HG02759 (cell line): ENCODE measurements at regions not wholly inside any gene's neighbourhood (a gene's known extent, or its start where the extent isn't known, plus 50 kb on each side); places are given as distances from the start of the nearest gene placed in this dataset.
"Not testable (repeated sequence)": the region's sequence is repeated elsewhere in the genome, so short reads cannot be mapped to it uniquely, and the experiment has no call there.

Experiments used
- ATAC-seq: cut with Tn5 transposase; IDR thresholded peaks from one replicate; pipeline ENCODE4 v1.9.1; 2021; ENCODE audit warnings: mild to moderate bottlenecking, moderate library complexity; ENCODE audit not compliant: unreplicated experiment

GRCh38 chr3:177906126-177906511 lies 630.1 kb upstream of the KCNMB2 start:
- ATAC-seq = no peak

GRCh38 chr3:177906578-177907229 lies 629.5 kb upstream of the KCNMB2 start:
- no peak for ATAC-seq

DNA sequence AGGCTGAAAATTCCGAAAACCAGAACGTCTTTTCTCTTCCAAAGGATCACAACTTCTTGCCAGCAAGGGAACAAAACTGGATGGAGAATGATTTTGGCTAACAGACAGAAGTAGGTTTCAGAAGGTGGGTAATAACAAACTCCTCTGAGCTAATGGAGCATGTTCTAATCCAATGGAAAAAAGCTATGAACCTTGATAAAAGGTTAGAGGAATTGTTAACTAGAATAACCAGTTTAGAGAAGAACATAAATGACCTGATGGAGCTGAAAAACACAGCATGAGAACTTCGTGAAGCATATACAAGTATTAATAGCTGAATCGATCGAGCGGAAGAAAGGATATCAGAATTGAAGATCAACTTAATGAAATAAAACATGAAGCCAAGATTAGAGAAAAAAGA lies 626.7 kb upstream of the KCNMB2 start:
- ATAC-seq = not testable (repeated sequence)

DNA sequence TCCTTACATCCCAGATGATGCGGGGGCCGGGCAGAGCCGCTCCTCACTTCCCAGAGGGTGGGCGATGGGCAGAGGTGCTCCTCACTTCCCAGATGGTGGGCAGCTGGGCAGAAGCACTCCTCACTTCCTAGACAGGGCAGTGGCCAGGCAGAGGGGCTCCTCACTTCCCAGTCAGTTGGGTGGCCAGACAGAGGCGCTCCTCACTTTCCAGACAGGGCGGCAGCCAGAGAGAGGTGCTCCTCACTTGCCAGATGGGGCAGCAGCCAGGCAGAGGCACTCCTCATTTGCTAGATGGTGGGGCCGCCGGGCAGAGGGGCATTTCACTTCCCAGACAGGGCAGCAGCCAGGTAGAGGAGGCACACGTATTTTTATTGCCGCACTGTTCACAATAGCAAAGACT lies 622.0 kb upstream of the KCNMB2 start:
- no peak for ATAC-seq

- no peak for ATAC-seq
Measured at GRCh38 chr3:177916461-177916860, 619.8 kb upstream of the KCNMB2 start.

DNA sequence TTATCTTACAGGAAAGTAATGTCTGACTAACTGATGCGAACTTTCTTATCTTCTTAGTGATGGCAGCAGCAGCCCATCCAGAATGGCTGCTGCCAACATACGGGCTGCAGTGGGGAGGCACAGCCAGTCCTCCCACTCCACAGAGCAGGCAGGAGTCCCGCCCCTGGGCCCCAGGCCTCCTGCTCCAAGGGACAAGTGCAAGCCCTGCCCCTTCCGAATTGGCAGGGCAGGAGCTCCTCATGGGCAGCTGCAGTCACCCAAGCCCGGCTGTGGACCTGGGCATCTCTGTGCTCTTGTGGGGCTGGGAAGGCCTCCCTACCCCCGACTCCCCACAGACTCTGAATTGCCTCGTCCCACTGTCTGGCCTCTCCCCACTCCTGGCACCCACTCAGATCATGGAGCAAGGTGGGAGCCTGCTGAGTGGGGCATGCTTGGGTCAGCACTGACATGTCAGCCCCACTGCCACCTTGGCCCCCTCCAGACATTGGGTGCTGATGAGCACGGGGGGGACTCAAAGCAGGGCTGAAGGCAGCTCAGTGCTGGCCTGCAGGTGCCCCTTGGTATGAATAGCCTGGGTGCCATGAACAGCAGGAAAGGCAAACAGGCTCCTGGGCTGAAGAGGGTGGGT lies 618.9 kb upstream of the KCNMB2 start:
- ATAC-seq = no peak

DNA sequence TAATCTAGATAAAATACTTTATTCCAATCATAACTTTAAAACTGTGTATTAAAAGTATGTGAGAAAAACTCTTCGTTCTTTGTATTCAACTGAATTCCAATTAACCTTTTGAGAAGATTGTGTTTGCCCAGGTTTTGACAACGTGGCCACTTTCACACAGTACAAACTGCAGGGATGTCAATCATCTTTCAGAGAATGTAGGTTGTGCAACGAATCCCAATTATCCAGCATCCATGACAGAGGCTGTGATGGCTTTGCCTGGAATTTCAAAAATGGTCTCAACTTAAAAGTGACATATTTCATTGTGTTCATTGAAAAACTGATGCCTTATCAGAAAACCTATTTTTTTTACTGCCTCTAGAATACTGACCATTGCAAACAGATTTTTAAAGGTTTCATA lies 615.1 kb upstream of the KCNMB2 start:
- no peak for ATAC-seq

- ATAC-seq = no peak
Measured at GRCh38 chr3:177924261-177924660, 612.0 kb upstream of the KCNMB2 start.

GRCh38 chr3:177928172-177928873 lies 607.9 kb upstream of the KCNMB2 start:
- peak; percentile 63 for ATAC-seq

DNA sequence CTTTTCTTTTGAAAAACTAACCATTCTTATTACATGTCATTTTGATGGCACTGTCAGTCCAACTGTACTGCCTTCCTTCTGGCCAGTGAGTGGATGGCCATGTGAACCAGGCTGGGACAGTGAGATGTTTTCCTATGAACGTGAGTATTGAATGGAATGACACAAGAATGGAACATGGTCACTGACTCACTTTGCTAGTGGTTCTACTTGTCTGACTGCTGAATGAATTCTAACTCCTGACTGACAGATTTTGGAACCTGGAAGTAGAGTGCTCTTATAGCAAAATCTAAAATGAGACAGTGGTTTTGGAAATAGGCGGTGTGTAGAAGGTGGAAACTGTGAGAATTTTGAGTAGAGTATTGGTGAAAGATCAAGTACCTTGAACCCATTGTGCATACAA lies 606.9 kb upstream of the KCNMB2 start:
- ATAC-seq = no peak

DNA sequence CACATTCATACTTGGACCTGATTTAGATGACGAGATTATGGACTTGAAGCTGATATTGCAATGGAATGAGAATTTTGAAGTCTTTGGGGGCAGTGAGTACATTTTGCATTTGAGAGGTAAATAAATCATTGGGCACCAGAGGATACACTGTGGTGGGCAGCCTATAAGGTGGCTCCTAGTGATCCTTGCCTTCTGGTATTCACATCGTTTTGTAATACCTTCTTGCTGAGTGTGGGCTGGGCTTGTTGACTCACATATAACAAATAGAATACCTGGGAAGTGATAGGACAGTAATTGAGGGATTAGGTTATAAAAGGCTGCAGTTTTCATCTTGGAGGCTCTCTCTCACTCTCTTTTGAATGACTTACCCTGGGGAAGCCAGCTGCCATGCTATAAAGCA lies 605.5 kb upstream of the KCNMB2 start:
- no peak for ATAC-seq

- ATAC-seq = no peak
Measured at GRCh38 chr3:177931346-177931745, 604.9 kb upstream of the KCNMB2 start.

- no peak for ATAC-seq
Measured at GRCh38 chr3:177932346-177932745, 603.9 kb upstream of the KCNMB2 start.

- ATAC-seq = no peak
Measured at GRCh38 chr3:177932750-177933660, 603.2 kb upstream of the KCNMB2 start.

DNA sequence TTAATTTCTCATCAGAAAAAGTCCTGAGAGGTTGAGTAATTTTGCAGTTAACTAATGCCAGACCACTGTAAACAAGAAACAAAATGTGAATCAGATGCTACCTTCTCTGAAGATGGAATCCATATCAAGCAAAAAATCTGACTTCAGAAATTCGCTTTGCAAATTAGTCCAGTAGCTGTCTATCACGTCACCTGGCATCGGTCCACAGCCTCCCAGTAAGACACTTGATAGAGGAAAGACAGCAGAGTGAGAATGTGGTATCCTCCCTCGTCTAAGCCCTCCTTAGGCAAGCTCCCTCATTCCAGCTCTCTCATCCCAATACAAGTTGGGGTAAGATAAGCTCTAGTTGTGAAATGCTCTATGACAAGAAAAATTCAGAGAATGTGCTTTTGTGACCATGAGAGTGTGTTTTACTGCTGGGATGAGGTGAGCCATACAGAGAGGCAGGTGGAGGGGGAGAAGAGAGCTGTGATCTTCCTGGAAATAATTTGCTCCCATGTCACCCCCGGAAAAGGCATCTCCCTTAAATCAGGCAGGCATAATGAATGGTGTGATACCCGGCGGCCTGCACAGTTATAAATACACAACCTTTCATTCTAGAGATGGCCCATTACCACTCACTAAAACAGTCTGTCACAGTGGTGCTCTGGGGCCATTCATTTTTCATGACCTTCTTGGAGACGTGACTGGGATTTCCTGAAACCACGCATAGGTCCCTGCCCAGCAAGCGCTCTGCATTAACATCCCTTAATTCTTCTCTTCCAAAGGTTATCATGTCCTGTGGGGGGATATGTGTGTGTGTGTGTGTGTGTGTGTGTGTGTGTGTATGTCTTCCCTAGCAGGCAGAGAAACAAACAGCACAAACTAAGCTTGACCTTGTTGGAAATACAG lies 602.0 kb upstream of the KCNMB2 start:
- no peak for ATAC-seq

DNA sequence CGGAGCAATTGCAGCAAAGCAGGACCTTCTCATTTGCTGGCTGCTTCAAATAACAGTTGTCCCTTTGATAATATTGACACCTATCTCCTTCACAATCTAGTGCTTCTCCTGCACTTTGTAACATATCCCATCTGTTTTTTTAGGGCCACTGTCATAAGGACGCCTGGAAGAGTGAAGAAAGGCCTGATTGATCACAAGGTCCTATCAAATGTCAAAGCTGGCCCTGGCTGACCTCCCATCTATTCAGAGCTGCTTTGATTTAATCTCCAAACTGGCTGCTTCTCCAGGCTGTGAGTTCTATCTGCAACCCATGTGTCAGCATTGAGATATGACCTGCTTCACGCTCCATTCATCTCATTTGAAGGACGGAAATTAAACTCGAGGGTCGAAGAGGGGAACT lies 601.2 kb upstream of the KCNMB2 start:
- ATAC-seq = no peak

GRCh38 chr3:177936721-177937120 lies 599.5 kb upstream of the KCNMB2 start:
- no peak for ATAC-seq

- no peak for ATAC-seq
Measured at GRCh38 chr3:177942911-177943310, 593.3 kb upstream of the KCNMB2 start.

DNA sequence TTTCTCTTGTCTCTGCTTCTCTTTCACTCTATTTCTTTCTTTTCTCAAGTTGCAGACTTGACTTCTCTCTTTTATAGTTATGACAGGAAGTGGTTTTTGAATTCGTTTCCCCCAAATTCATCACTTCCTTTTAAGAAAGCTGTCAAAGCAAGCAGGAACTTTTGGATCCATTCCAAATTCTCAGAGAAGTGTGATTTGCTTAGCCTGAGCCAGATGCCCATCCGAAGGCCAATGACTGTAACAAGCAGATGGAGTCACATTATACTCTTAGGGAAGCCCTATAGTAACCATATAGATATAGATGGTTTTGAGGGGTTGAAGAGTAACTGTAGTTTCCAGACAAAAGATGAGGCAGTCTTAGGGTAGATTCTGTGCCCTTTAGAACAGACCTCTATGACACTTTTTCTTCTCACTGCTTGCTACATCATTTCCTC lies 592.0 kb upstream of the KCNMB2 start:
- no peak for ATAC-seq

- no peak for ATAC-seq
Measured at GRCh38 chr3:177946048-177946447, 590.2 kb upstream of the KCNMB2 start.
